WERI-Rb-1 (cell line): ENCODE measurements at regions not wholly inside any gene's neighbourhood (a gene's known extent, or its start where the extent isn't known, plus 50 kb on each side); places are given as distances from the start of the nearest gene placed in this dataset.

Experiments used
- DNase-seq: peaks from one replicate; pipeline ENCODE4 v3.0.0-alpha.2; 2020
- H3K27ac ChIP-seq: fragments of 250-450 bp; sonication (Bioruptor Pico); 2 replicates; pipeline ENCODE4 v1.5.1; 2020; ENCODE audit warnings: mild to moderate bottlenecking, moderate library complexity
- H3K27me3 ChIP-seq: fragments of 250-450 bp; sonication (Bioruptor Pico); 2 replicates; pipeline ENCODE4 v1.5.1; 2021; ENCODE audit warnings: mild to moderate bottlenecking, low read depth, moderate library complexity; ENCODE audit not compliant: insufficient read depth, severe bottlenecking
- H3K36me3 ChIP-seq: fragments of 250-450 bp; sonication (Bioruptor Pico); 2 replicates; pipeline ENCODE4 v1.5.1; 2020; ENCODE audit warnings: mild to moderate bottlenecking, moderate library complexity
- H3K4me3 ChIP-seq: 2 replicates; pipeline ENCODE4 v1.5.1; 2011; ENCODE audit warnings: low read depth, mild to moderate bottlenecking, control low read depth, low read length
- H3K9me3 ChIP-seq: fragments of 250-450 bp; sonication (Bioruptor Pico); 2 replicates; pipeline ENCODE4 v1.5.1; 2021; ENCODE audit warnings: mild to moderate bottlenecking, moderate library complexity; ENCODE audit not compliant: severe bottlenecking
- TF ChIP-seq, protein P1 (sequence below): IDR thresholded peaks from 2 replicates; pipeline ENCODE4 v1.5.1; 2011; ENCODE audit warnings: low read depth, mild to moderate bottlenecking, control low read depth, inconsistent platforms, low read length

DNA sequence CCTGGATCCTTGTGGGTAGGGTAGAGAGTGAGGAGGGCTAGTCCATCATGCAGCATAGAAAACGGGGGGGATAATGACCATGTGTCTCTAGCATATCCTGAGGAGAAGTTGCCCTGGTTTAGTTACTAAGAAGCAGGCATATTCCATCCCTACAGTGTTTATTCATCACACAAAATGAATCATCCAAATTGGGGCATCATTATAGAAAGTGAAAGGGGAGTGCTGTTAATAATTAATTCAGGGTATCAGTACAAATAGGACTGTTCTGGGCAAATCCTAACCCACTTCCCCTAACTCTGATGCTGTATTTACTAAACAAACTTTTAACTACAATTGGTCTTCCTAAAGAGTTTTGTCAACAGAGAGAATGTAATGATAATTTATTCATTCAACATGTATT lies 281.1 kb upstream of the ARX start:
- TF ChIP-seq, protein P1, sequence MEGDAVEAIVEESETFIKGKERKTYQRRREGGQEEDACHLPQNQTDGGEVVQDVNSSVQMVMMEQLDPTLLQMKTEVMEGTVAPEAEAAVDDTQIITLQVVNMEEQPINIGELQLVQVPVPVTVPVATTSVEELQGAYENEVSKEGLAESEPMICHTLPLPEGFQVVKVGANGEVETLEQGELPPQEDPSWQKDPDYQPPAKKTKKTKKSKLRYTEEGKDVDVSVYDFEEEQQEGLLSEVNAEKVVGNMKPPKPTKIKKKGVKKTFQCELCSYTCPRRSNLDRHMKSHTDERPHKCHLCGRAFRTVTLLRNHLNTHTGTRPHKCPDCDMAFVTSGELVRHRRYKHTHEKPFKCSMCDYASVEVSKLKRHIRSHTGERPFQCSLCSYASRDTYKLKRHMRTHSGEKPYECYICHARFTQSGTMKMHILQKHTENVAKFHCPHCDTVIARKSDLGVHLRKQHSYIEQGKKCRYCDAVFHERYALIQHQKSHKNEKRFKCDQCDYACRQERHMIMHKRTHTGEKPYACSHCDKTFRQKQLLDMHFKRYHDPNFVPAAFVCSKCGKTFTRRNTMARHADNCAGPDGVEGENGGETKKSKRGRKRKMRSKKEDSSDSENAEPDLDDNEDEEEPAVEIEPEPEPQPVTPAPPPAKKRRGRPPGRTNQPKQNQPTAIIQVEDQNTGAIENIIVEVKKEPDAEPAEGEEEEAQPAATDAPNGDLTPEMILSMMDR = no peak
- Histone ChIP-seq H3K9me3 (no peaks in the 10 kb centered on the region), H3K27me3 (no peaks in the 10 kb centered on the region), H3K4me3 (no peak overlapping the region), H3K36me3 (no peaks in the 10 kb centered on the region), H3K27ac (no peak overlapping the region)
- DNase-seq = no peak

DNA sequence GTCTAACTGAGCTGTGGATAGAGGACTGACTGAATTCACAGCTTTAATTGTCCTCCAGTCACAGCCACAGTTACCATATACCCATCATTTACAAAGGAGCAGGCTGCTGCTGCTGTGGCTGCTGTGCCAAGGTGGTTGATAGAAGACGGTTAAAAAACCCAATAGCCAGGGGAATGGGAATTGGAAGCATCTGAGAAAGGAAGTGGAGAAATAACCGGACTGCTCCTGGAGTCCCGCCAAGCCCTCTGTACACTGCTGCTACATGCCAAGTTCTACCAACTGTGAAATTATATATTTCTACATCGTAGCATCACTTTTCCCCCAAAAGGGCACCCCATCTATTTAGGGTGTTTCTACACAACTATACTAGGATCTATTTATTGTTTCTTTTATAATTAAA lies 279.7 kb upstream of the ARX start:
- Histone ChIP-seq H3K4me3 (no peak overlapping the region), H3K9me3 (no peaks in the 10 kb centered on the region), H3K27me3 (no peaks in the 10 kb centered on the region), H3K27ac (no peak overlapping the region), H3K36me3 (no peaks in the 10 kb centered on the region)
- no peak for DNase-seq
- TF ChIP-seq, protein P1 = no peak

DNA sequence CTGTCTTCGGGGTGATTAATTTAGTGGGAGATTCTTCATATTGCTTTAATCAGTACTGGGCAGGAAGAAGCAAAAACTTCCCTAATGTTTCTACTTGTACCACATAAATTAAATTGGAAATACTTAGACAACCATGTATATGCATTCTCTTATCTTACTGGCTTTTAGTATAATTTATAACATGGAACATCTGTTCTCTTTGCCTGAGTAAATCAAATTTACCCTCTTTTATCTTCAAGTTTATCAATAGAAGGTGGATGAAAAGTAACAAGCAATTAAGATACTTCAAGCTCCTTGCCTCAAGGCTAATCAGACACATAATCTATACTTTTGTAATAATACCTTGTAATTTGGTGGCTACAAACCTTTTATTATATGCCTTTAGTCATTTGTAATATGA lies 274.4 kb upstream of the ARX start:
- no peak overlapping the region for H3K27ac ChIP-seq
- no peak for DNase-seq
- H3K4me3 ChIP-seq = no peak overlapping the region
- TF ChIP-seq, protein P1 = no peak
- no peaks in the 10 kb centered on the region for H3K36me3 ChIP-seq
- no peaks in the 10 kb centered on the region for H3K9me3 ChIP-seq
- H3K27me3 ChIP-seq = no peaks in the 10 kb centered on the region

DNA sequence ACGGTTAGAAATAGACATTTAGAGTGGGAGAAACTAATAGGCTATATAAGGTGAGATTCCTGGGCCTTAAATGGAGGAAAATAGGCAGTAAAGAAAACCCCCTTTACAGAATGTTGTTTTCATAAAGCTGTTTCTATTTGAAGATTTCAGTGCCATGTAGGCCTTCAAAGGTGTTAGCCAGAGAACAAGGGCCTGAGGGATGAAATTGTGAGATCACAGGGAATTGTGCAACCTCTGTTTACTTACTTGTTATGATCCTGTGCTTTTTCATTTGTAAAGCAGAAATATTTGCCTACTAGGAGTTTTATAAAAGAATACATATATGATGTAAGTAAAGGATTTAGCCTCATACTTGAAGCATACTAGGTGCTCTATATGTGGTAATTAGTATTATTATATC lies 272.9 kb upstream of the ARX start:
- H3K4me3 ChIP-seq = no peak overlapping the region
- DNase-seq = no peak
- TF ChIP-seq, protein P1 = no peak
- H3K27ac ChIP-seq = no peak overlapping the region
- H3K36me3 ChIP-seq = no peaks in the 10 kb centered on the region
- H3K27me3 ChIP-seq = no peaks in the 10 kb centered on the region
- no peaks in the 10 kb centered on the region for H3K9me3 ChIP-seq

DNA sequence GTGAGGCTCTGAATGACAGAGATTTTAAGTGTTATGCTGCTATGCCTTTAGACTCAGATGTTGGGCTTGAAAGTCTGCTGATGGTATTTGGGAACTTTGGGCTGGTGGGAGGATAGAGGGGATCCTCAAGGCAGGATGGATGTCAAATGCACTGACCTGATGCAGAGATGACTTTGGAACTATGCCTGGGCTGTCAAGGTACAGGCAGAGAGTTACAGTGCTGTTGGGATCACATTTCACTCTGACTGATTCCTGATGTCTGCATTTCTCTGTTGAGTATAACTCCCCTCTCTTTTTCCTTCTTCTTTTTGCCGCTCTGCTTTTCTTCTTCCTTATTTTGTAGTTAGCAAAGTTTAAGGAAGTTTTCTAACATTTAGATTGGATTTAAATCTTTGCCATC lies 271.8 kb upstream of the ARX start:
- TF ChIP-seq, protein P1 = no peak
- no peak for DNase-seq
- H3K36me3 ChIP-seq = no peaks in the 10 kb centered on the region
- no peak overlapping the region for H3K4me3 ChIP-seq
- H3K27me3 ChIP-seq = no peaks in the 10 kb centered on the region
- no peaks in the 10 kb centered on the region for H3K9me3 ChIP-seq
- H3K27ac ChIP-seq = no peak overlapping the region

DNA sequence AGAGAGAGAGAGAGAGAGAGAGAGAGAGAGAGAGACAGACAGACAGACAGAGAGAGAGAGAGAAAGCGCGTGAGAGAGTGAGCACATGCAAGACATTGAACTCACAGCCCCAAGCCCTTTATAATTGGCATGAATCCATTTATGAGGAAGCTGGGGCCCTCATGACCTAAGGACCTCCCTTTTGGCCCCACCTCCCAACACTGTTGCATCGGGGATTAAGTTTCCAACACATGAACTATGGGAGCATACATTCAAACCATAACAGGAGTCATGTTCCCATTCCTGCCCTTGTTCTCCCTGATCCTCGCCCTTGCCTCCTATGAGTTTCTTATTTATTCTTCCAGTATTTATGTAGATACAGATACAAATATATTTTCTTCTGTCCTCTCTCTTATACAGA lies 269.8 kb upstream of the ARX start:
- no peak for DNase-seq
- Histone ChIP-seq H3K27me3 (no peaks in the 10 kb centered on the region), H3K9me3 (no peaks in the 10 kb centered on the region), H3K36me3 (no peaks in the 10 kb centered on the region), H3K4me3 (no peak overlapping the region), H3K27ac (no peak overlapping the region)
- TF ChIP-seq, protein P1 = no peak
